ENCODE measurements at regions not wholly inside any gene's neighbourhood (a gene's known extent, or its start where the extent isn't known, plus 50 kb on each side); places are given as distances from the start of the nearest gene placed in this dataset.

- Mint-ChIP-seq H3K27me3 (ENCODE audit: unreplicated experiment) (no peaks in the 10 kb centered on the region), H3K4me1 (ENCODE audit: low read depth, unreplicated experiment) (no peaks in the 10 kb centered on the region), H3K4me3 (ENCODE audit: unreplicated experiment) (no peak overlapping the region), H3K36me3 (ENCODE audit: unreplicated experiment) (no peaks in the 10 kb centered on the region), H3K9me3 (ENCODE audit: unreplicated experiment) (no peaks in the 10 kb centered on the region), H3K27ac (ENCODE audit: unreplicated experiment) (no peak overlapping the region)
- DNase-seq: no peak
- no peak for TF ChIP-seq CTCF (IDR thresholded peaks at IDR 0.05; ENCODE audit: partially characterized antibody, unreplicated experiment)
Measured at GRCh38 chr6:104409913-104410312, 449.8 kb downstream of the HACE1 start.

- Mint-ChIP-seq H3K4me1 (ENCODE audit: low read depth, unreplicated experiment) (no peaks in the 10 kb centered on the region), H3K9me3 (ENCODE audit: unreplicated experiment) (no peaks in the 10 kb centered on the region)
Measured at GRCh38 chr6:104407957-104408356, 451.8 kb downstream of the HACE1 start.

GRCh38 chr6:104404377-104404776, 455.3 kb downstream of the HACE1 start:
- no peak for TF ChIP-seq CTCF (IDR thresholded peaks at IDR 0.05; ENCODE audit: partially characterized antibody, unreplicated experiment)
- H3K9me3 Mint-ChIP-seq (ENCODE audit: unreplicated experiment): no peaks in the 10 kb centered on the region
- no peak overlapping the region for H3K27ac Mint-ChIP-seq (ENCODE audit: unreplicated experiment)
- peaks cover 2% of the 10 kb centered on the region for H3K27me3 Mint-ChIP-seq (ENCODE audit: unreplicated experiment)
- no peak overlapping the region for H3K4me3 Mint-ChIP-seq (ENCODE audit: unreplicated experiment)
- DNase-seq: no peak
- no peaks in the 10 kb centered on the region for H3K36me3 Mint-ChIP-seq (ENCODE audit: unreplicated experiment)
- H3K4me1 Mint-ChIP-seq (ENCODE audit: low read depth, unreplicated experiment): peaks cover 8% of the 10 kb centered on the region

More at GRCh38 chr6:104407957-104408356, 451.8 kb downstream of the HACE1 start:
- Mint-ChIP-seq H3K36me3 (ENCODE audit: unreplicated experiment) (no peaks in the 10 kb centered on the region), H3K27me3 (ENCODE audit: unreplicated experiment) (no peaks in the 10 kb centered on the region), H3K27ac (ENCODE audit: unreplicated experiment) (no peak overlapping the region), H3K4me3 (ENCODE audit: unreplicated experiment) (no peak overlapping the region)
- TF ChIP-seq CTCF (IDR thresholded peaks at IDR 0.05; ENCODE audit: partially characterized antibody, unreplicated experiment): no peak
- no peak for DNase-seq

GRCh38 chr6:104402572-104402971, 457.1 kb downstream of the HACE1 start:
- Mint-ChIP-seq H3K4me3 (ENCODE audit: unreplicated experiment) (no peak overlapping the region), H3K27ac (ENCODE audit: unreplicated experiment) (no peak overlapping the region), H3K36me3 (ENCODE audit: unreplicated experiment) (no peaks in the 10 kb centered on the region), H3K9me3 (ENCODE audit: unreplicated experiment) (no peaks in the 10 kb centered on the region), H3K4me1 (ENCODE audit: low read depth, unreplicated experiment) (peaks cover 8% of the 10 kb centered on the region), H3K27me3 (ENCODE audit: unreplicated experiment) (peaks cover 2% of the 10 kb centered on the region)
- TF ChIP-seq CTCF (IDR thresholded peaks at IDR 0.05; ENCODE audit: partially characterized antibody, unreplicated experiment): no peak
- no peak for DNase-seq

GRCh38 chr6:104401926-104402325, 457.8 kb downstream of the HACE1 start:
- Mint-ChIP-seq H3K27me3 (ENCODE audit: unreplicated experiment) (peaks cover 2% of the 10 kb centered on the region), H3K9me3 (ENCODE audit: unreplicated experiment) (no peaks in the 10 kb centered on the region), H3K27ac (ENCODE audit: unreplicated experiment) (no peak overlapping the region), H3K4me1 (ENCODE audit: low read depth, unreplicated experiment) (peaks cover 8% of the 10 kb centered on the region), H3K36me3 (ENCODE audit: unreplicated experiment) (no peaks in the 10 kb centered on the region), H3K4me3 (ENCODE audit: unreplicated experiment) (no peak overlapping the region)
- DNase-seq: no peak
- TF ChIP-seq CTCF (IDR thresholded peaks at IDR 0.05; ENCODE audit: partially characterized antibody, unreplicated experiment): no peak

Measured in glutamatergic neuron (in vitro differentiated cells).